ENCODE measurements at regions not wholly inside any gene's neighbourhood (a gene's known extent, or its start where the extent isn't known, plus 50 kb on each side); places are given as distances from the start of the nearest gene placed in this dataset.

GRCh38 chr5:178063277-178063676 is 50.1 kb upstream of the N4BP3 start:
- Histone ChIP-seq H3K9me1 (replicated peaks; ENCODE audit: control insufficient read depth, extremely low read depth, insufficient read depth, low read length) (no peaks in the 10 kb centered on the region), H4K20me1 (replicated peaks; ENCODE audit: control insufficient read depth, extremely low read depth, insufficient read depth, low read length) (no peaks in the 10 kb centered on the region), H3K9ac (replicated peaks; ENCODE audit: extremely low read depth, insufficient read depth, low read length) (no peak overlapping the region), H3K4me1 (ENCODE audit: control insufficient read depth, extremely low read depth, insufficient read depth, low read length) (no peaks in the 10 kb centered on the region), H3K27me3 (ENCODE audit: control insufficient read depth in 2 of 2, insufficient read depth in 2 of 2, low read length in 2 of 2) (peaks cover 0 to 2% of the 10 kb centered on the region in 2 experiments), H3K79me2 (ENCODE audit: control insufficient read depth, insufficient read depth, low read length) (no peaks in the 10 kb centered on the region), H3K4me3 (replicated peaks in 1 of 3; ENCODE audit: insufficient read depth in 1 of 3, low read depth in 1 of 3, low read length in 3 of 3) (no peak overlapping the region), H3K27ac (ENCODE audit: insufficient read depth, low read depth, low read length) (no peak overlapping the region), H3K36me3 (ENCODE audit: control insufficient read depth in 2 of 2, extremely low read depth in 1 of 2, insufficient read depth in 2 of 2, low read length in 2 of 2) (no peaks in the 10 kb centered on the region), H3K4me2 (ENCODE audit: insufficient read depth, low read length) (no peak overlapping the region), H3K9me3 (replicated peaks; ENCODE audit: control insufficient read depth, insufficient read depth, low read length) (no peaks in the 10 kb centered on the region), H2AFZ (ENCODE audit: low read depth, low read length) (no peak overlapping the region)
- no TSS peak for BruUV-seq (replicated peaks)
- intact Hi-C loops (cut with micrococcal nuclease) = loop anchor here (5.0 kb wide), 1 partner anchor 131 kb away; no protein-coding TSS in a partner anchor
- ChIA-PET CTCF (interaction anchor here (1.2 kb wide), 1 partner anchor 12 kb away, joined by 3 read pairs; no protein-coding TSS in a partner anchor), POLR2A (no interaction called here)
- FAIRE-seq = no peak
- dilution Hi-C loops (cut with MboI; ENCODE audit: extremely low pct_ligation_motif_present, low sequenced_read_pairs) = no loop called here
- DNase-seq (ENCODE audit: low read depth, low spot score) = no peak
- no peak for TF ChIP-seq POLR2AphosphoS5 (IDR thresholded peaks at IDR 0.05; ENCODE audit: insufficient read depth, low read depth, low read length)
- TF ChIP-seq EZH2 (IDR thresholded peaks at IDR 0.05; ENCODE audit: borderline replicate concordance, low read depth, low read length, severe bottlenecking) = no peak
- no peak for TF ChIP-seq MYC (IDR thresholded peaks at IDR 0.05; ENCODE audit: low read depth, low read length)
- TF ChIP-seq GATA2 (IDR thresholded peaks at IDR 0.05; ENCODE audit: insufficient read depth, insufficient read length, low read depth, low read length) = no peak
- TF ChIP-seq JUN (IDR thresholded peaks at IDR 0.05; ENCODE audit: borderline replicate concordance, insufficient read depth, insufficient read length, low read depth) = no peak
- no peak for TF ChIP-seq CTCF (IDR thresholded peaks at IDR 0.05; ENCODE audit: extremely low read depth in 1 of 2, insufficient read depth in 1 of 2, low read depth in 1 of 2, low read length in 2 of 2)
- no peak for TF ChIP-seq POLR2A (IDR thresholded peaks at IDR 0.05; ENCODE audit: low read depth, low read length)
- TF ChIP-seq MAX (IDR thresholded peaks at IDR 0.05; ENCODE audit: insufficient read depth, insufficient read length) = no peak
- no peak for TF ChIP-seq FOS (IDR thresholded peaks at IDR 0.05; ENCODE audit: borderline replicate concordance, insufficient read depth, low read length)
